ENCODE measurements at regions not wholly inside any gene's neighbourhood (a gene's known extent, or its start where the extent isn't known, plus 50 kb on each side); places are given as distances from the start of the nearest gene placed in this dataset.

- TF ChIP-seq CTCF (IDR thresholded peaks at IDR 0.05) = no peak
- no peak for TF ChIP-seq EZH2 (IDR thresholded peaks at IDR 0.05)
- TF ChIP-seq EZH2phosphoT487 (IDR thresholded peaks at IDR 0.05) = no peak
Observed at GRCh38 chr4:143280861-143281260, 55.8 kb upstream of the GAB1 start.
